ENCODE measurements at regions not wholly inside any gene's neighbourhood (a gene's known extent, or its start where the extent isn't known, plus 50 kb on each side); places are given as distances from the start of the nearest gene placed in this dataset.

GRCh38 chr1:105934806-105935205 lies 1121.7 kb upstream of the PRMT6 start:
- DNase-seq: no peak
- WGBS, 3 donors: 66 to 82% (median 80%) methylated on average over 1 of the region's 1 CpG
- intact Hi-C loops (cut with DNase I): no loop called here

GRCh38 chr1:105964879-105965278 lies 1091.6 kb upstream of the PRMT6 start:
- TF ChIP-seq CTCF (IDR thresholded peaks at IDR 0.05) (no peak), EP300 (IDR thresholded peaks at IDR 0.05) (no peak), POLR2A (IDR thresholded peaks at IDR 0.05) (no peak)
- Histone ChIP-seq H3K36me3 (no peaks in the 10 kb centered on the region), H3K9me3 (no peaks in the 10 kb centered on the region), H3K4me3 (no peak overlapping the region), H3K27ac (no peak overlapping the region), H3K27me3 (no peaks in the 10 kb centered on the region), H3K4me1 (ENCODE audit: insufficient read depth) (no peaks in the 10 kb centered on the region)
- intact Hi-C loops (cut with DNase I): no loop called here
- DNase-seq: no peak
- WGBS, 3 donors: 81 to 85% (median 85%) methylated on average over 4 of the region's 4 CpGs

More at GRCh38 chr1:105934806-105935205, 1121.7 kb upstream of the PRMT6 start:
- no peak overlapping the region for H3K4me3 ChIP-seq
- TF ChIP-seq CTCF (IDR thresholded peaks at IDR 0.05) (no peak), POLR2A (IDR thresholded peaks at IDR 0.05) (no peak), EP300 (IDR thresholded peaks at IDR 0.05) (no peak)
- H3K27ac ChIP-seq: no peak overlapping the region
- H3K4me1 ChIP-seq (ENCODE audit: insufficient read depth): no peaks in the 10 kb centered on the region
- no peaks in the 10 kb centered on the region for H3K27me3 ChIP-seq
- H3K9me3 ChIP-seq: no peaks in the 10 kb centered on the region
- no peaks in the 10 kb centered on the region for H3K36me3 ChIP-seq

- TF ChIP-seq EP300 (IDR thresholded peaks at IDR 0.05) (no peak), POLR2A (IDR thresholded peaks at IDR 0.05) (no peak), CTCF (IDR thresholded peaks at IDR 0.05) (no peak)
- H3K4me1 ChIP-seq (ENCODE audit: insufficient read depth): no peaks in the 10 kb centered on the region
- 87 to 92% (median 88%) methylated on average over 6 of the region's 6 CpGs for WGBS, 3 donors
- H3K27ac ChIP-seq: no peak overlapping the region
- H3K9me3 ChIP-seq: no peaks in the 10 kb centered on the region
- no peaks in the 10 kb centered on the region for H3K27me3 ChIP-seq
- DNase-seq: no peak
- no peaks in the 10 kb centered on the region for H3K36me3 ChIP-seq
- H3K4me3 ChIP-seq: no peak overlapping the region
- intact Hi-C loops (cut with DNase I): no loop called here
Measured at GRCh38 chr1:105997516-105997915, 1059.0 kb upstream of the PRMT6 start.

- no peak for TF ChIP-seq EP300 (IDR thresholded peaks at IDR 0.05)
- TF ChIP-seq CTCF (IDR thresholded peaks at IDR 0.05): no peak
- TF ChIP-seq POLR2A (IDR thresholded peaks at IDR 0.05): no peak
- Histone ChIP-seq H3K36me3 (no peaks in the 10 kb centered on the region), H3K9me3 (no peaks in the 10 kb centered on the region), H3K27ac (no peak overlapping the region), H3K4me3 (no peak overlapping the region), H3K4me1 (ENCODE audit: insufficient read depth) (no peaks in the 10 kb centered on the region), H3K27me3 (no peaks in the 10 kb centered on the region)
- 31 to 37% (median 37%) methylated on average over 2 of the region's 2 CpGs for WGBS, 3 donors
- intact Hi-C loops (cut with DNase I): no loop called here
- DNase-seq: no peak
Measured at GRCh38 chr1:106022312-106022902, 1034.1 kb upstream of the PRMT6 start.
